CD14-positive monocyte (primary cell): ENCODE measurements at regions not wholly inside any gene's neighbourhood (a gene's known extent, or its start where the extent isn't known, plus 50 kb on each side); places are given as distances from the start of the nearest gene placed in this dataset.

ENCODE experiments used
- DNase-seq, 3 donors: peaks; one replicate each; pipeline ENCODE4 v3.0.0-alpha.2; 2011 to 2022
- H2AFZ ChIP-seq: 2 replicates; pipeline ENCODE4 v1.6.0; 2012; ENCODE audit warnings: mild to moderate bottlenecking, low read depth, low read length, inconsistent platforms; ENCODE audit not compliant: insufficient read depth, poor library complexity, severe bottlenecking
- H3K27ac ChIP-seq, 2 donors: 1 replicate in 1 of 2; 2 replicates in 1 of 2; pipeline ENCODE4 v1.5.1; 2012 to 2013; ENCODE audit warnings: low read length in 2 of 2, control low read depth in 1 of 2, inconsistent platforms in 1 of 2, low read depth in 1 of 2, mild to moderate bottlenecking in 1 of 2
- H3K27me3 ChIP-seq, 2 donors: one replicate each; pipeline versions ENCODE4 v1.6.0 to v1.6.1; 2011 to 2013; ENCODE audit warnings: low read length in 2 of 2; ENCODE audit not compliant: control insufficient read depth in 2 of 2, insufficient read depth in 2 of 2
- H3K36me3 ChIP-seq, 2 donors: replicated peaks in 1 of 2; 1 replicate in 1 of 2; 2 replicates in 1 of 2; pipeline versions ENCODE4 v1.5.1 to v1.6.1; 2012 to 2013; ENCODE audit warnings: low read length in 2 of 2, control low read depth in 1 of 2, inconsistent platforms in 1 of 2, mild to moderate bottlenecking in 1 of 2; ENCODE audit not compliant: insufficient read depth in 2 of 2, control insufficient read depth in 1 of 2
- H3K4me1 ChIP-seq, 2 donors: 1 replicate in 1 of 2; 2 replicates in 1 of 2; pipeline versions ENCODE4 v1.5.1 to v1.6.1; 2012 to 2013; ENCODE audit warnings: low read length in 2 of 2, control low read depth in 1 of 2, inconsistent platforms in 1 of 2, mild to moderate bottlenecking in 1 of 2, moderate library complexity in 1 of 2; ENCODE audit not compliant: insufficient read depth in 2 of 2, control insufficient read depth in 1 of 2
- H3K4me2 ChIP-seq: replicated peaks from 2 replicates; pipeline ENCODE3; 2012; ENCODE audit warnings: low read length, moderate library complexity, mild to moderate bottlenecking; ENCODE audit not compliant: poor library complexity, severe bottlenecking; ENCODE audit errors: extremely low read depth
- H3K4me3 ChIP-seq, 3 experiments: fragments of 200-600 bp in 1 of 3; sonication (generic) in 1 of 3; replicated peaks in 1 of 3; 1 replicate in 2 of 3; 2 replicates in 1 of 3; pipeline ENCODE4 v1.5.1; 2011 to 2013; ENCODE audit warnings: low read length in 3 of 3, mild to moderate bottlenecking in 3 of 3, control low read depth in 2 of 3, low read depth in 2 of 3, inconsistent platforms in 1 of 3, moderate library complexity in 1 of 3
- H3K79me2 ChIP-seq: 2 replicates; pipeline ENCODE4 v1.6.0; 2012; ENCODE audit warnings: mild to moderate bottlenecking, control low read depth, inconsistent platforms, low read length, moderate library complexity; ENCODE audit not compliant: insufficient read depth
- H3K9ac ChIP-seq: 2 replicates; pipeline ENCODE4 v1.6.0; 2017; ENCODE audit warnings: low read length, mild to moderate bottlenecking; ENCODE audit not compliant: insufficient read depth, poor library complexity, severe bottlenecking
- H3K9me3 ChIP-seq, 2 donors: replicated peaks in 1 of 2; 1 replicate in 1 of 2; 2 replicates in 1 of 2; pipeline versions ENCODE4 v1.5.1 to v1.6.1; 2012 to 2013; ENCODE audit warnings: low read length in 2 of 2, control low read depth in 1 of 2; ENCODE audit not compliant: control insufficient read depth in 1 of 2, insufficient read depth in 1 of 2
- H4K20me1 ChIP-seq: 2 replicates; pipeline ENCODE4 v1.6.0; 2012; ENCODE audit warnings: mild to moderate bottlenecking, low read length, control low read depth, moderate library complexity; ENCODE audit not compliant: insufficient read depth
- H3K27ac Mint-ChIP-seq, 7 donors: one replicate each; pipeline ENCODE4 v1.8.0; 2020; ENCODE audit warnings: mild to moderate bottlenecking in 7 of 7, mixed read lengths in 7 of 7, moderate library complexity in 6 of 7, inconsistent platforms in 2 of 7
- H3K27me3 Mint-ChIP-seq, 3 donors: one replicate each; pipeline ENCODE4 v1.8.0; 2021 to 2022; ENCODE audit warnings: low read depth in 3 of 3, mild to moderate bottlenecking in 3 of 3, mixed read lengths in 3 of 3, moderate library complexity in 3 of 3, inconsistent platforms in 1 of 3
- H3K36me3 Mint-ChIP-seq, 2 donors: one replicate each; pipeline ENCODE4 v1.8.0; 2020; ENCODE audit warnings: mixed read lengths in 2 of 2, inconsistent platforms in 1 of 2, mild to moderate bottlenecking in 1 of 2
- H3K4me1 Mint-ChIP-seq: one replicate; pipeline ENCODE4 v1.8.0; 2020; ENCODE audit warnings: mild to moderate bottlenecking, mixed read lengths
- H3K4me3 Mint-ChIP-seq, 2 donors: one replicate each; pipeline ENCODE4 v1.8.0; 2020; ENCODE audit warnings: mild to moderate bottlenecking in 2 of 2, mixed read lengths in 2 of 2, moderate library complexity in 1 of 2
- H3K9me3 Mint-ChIP-seq, 7 donors: one replicate each; pipeline ENCODE4 v1.8.0; 2020 to 2022; ENCODE audit warnings: mixed read lengths in 7 of 7, mild to moderate bottlenecking in 6 of 7, moderate library complexity in 6 of 7, inconsistent platforms in 2 of 7
- CTCF ChIP-seq: fragments of 200-600 bp; IDR thresholded peaks from one replicate; pipeline ENCODE4 v1.8.0; 2022; ENCODE audit warnings: antibody characterized with exemption, mild to moderate bottlenecking
- whole genome bisulfite sequencing: methylation state at CpG from one replicate; pipeline ENCODE4 v1.1.5; 2013; ENCODE audit warnings: missing lambda C conversion rate; ENCODE audit not compliant: insufficient coverage; 5-methylcytosine and 5-hydroxymethylcytosine counted together
- intact Hi-C, 2 donors: fragments of 100-400 bp; cut with micrococcal nuclease; formaldehyde crosslinking; loops; one replicate each; pipeline versions ENCODE4 v1.15.0 to v1.15.1; 2023

- Histone ChIP-seq H2AFZ (no peak overlapping the region), H3K4me2 (no peak overlapping the region), H3K79me2 (no peaks in the 10 kb centered on the region), H3K4me3 (no peak overlapping the region), H3K36me3 (no peaks in the 10 kb centered on the region), H4K20me1 (no peaks in the 10 kb centered on the region), H3K9ac (no peak overlapping the region), H3K4me1 (no peaks in the 10 kb centered on the region), H3K27me3 (no peaks in the 10 kb centered on the region), H3K27ac (no peak overlapping the region), H3K9me3 (no peaks in the 10 kb centered on the region)
- H3K36me3 Mint-ChIP-seq, result no peaks in the 10 kb centered on the region
- no peak overlapping the region for H3K4me3 Mint-ChIP-seq
- H3K4me1 Mint-ChIP-seq, result no peaks in the 10 kb centered on the region
- H3K27ac Mint-ChIP-seq, result no peak overlapping the region
- no peaks in the 10 kb centered on the region for H3K27me3 Mint-ChIP-seq
- H3K9me3 Mint-ChIP-seq, result peaks cover 0 to 11% (median 2%) of the 10 kb centered on the region in 7 donors
- TF ChIP-seq CTCF, result no peak
- intact Hi-C loops, result no loop called here
- no peak for DNase-seq
- 85% methylated on average over 1 of the region's 4 CpGs for whole genome bisulfite sequencing
Observed at GRCh38 chr18:38460657-38461056, 895.1 kb upstream of the CELF4 start.

- Histone ChIP-seq H3K36me3 (no peaks in the 10 kb centered on the region), H3K27ac (no peak overlapping the region), H2AFZ (no peak overlapping the region), H3K9ac (no peak overlapping the region), H3K79me2 (no peaks in the 10 kb centered on the region), H3K4me3 (no peak overlapping the region), H3K27me3 (no peaks in the 10 kb centered on the region), H3K4me2 (no peak overlapping the region), H4K20me1 (no peaks in the 10 kb centered on the region), H3K9me3 (no peaks in the 10 kb centered on the region), H3K4me1 (no peaks in the 10 kb centered on the region)
- no peak for DNase-seq
- 75% methylated on average over 4 of the region's 14 CpGs for WGBS
- H3K36me3 Mint-ChIP-seq, result no peaks in the 10 kb centered on the region
- H3K9me3 Mint-ChIP-seq, result peaks cover 0 to 10% (median 2%) of the 10 kb centered on the region in 7 donors
- intact Hi-C loops, result no loop called here
- H3K27me3 Mint-ChIP-seq, result no peaks in the 10 kb centered on the region
- H3K4me3 Mint-ChIP-seq, result no peak overlapping the region
- TF ChIP-seq CTCF, result no peak
- no peaks in the 10 kb centered on the region for H3K4me1 Mint-ChIP-seq
- H3K27ac Mint-ChIP-seq, result no peak overlapping the region
Observed at GRCh38 chr18:38459131-38459994, 893.8 kb upstream of the CELF4 start.
